ENCODE measurements at regions not wholly inside any gene's neighbourhood (a gene's known extent, or its start where the extent isn't known, plus 50 kb on each side); places are given as distances from the start of the nearest gene placed in this dataset.
"Not testable (repeated sequence)": the region's sequence is repeated elsewhere in the genome, so short reads cannot be mapped to it uniquely, and the experiment has no call there.

DNA sequence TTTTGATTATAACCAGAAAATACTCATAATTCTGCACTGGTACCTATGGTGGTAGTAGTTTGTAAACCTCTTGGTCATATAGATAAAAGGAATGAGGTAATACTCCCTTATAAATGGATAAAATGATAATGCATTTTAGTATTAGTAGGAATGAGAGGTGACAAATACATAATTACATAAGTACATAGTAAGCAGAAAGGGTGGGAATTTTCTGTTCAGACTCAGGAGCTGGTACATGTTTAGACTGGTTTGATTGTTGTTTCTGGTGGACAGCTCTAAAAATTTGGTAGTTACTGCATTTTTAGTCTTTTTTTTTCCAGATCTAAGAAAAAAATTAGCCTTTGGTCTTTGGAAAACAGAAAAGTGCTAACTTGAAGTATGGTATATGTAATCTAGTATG is 70.4 kb upstream of the AGA start:
- DNase-seq (ENCODE audit: low read depth): no peak
- no peak overlapping the region for H3K4me3 ChIP-seq (replicated peaks; ENCODE audit: low read depth, low read length)
- TF ChIP-seq, protein P1, sequence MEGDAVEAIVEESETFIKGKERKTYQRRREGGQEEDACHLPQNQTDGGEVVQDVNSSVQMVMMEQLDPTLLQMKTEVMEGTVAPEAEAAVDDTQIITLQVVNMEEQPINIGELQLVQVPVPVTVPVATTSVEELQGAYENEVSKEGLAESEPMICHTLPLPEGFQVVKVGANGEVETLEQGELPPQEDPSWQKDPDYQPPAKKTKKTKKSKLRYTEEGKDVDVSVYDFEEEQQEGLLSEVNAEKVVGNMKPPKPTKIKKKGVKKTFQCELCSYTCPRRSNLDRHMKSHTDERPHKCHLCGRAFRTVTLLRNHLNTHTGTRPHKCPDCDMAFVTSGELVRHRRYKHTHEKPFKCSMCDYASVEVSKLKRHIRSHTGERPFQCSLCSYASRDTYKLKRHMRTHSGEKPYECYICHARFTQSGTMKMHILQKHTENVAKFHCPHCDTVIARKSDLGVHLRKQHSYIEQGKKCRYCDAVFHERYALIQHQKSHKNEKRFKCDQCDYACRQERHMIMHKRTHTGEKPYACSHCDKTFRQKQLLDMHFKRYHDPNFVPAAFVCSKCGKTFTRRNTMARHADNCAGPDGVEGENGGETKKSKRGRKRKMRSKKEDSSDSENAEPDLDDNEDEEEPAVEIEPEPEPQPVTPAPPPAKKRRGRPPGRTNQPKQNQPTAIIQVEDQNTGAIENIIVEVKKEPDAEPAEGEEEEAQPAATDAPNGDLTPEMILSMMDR (IDR thresholded peaks at IDR 0.05; ENCODE audit: low read length, missing control alignments): no peak

DNA sequence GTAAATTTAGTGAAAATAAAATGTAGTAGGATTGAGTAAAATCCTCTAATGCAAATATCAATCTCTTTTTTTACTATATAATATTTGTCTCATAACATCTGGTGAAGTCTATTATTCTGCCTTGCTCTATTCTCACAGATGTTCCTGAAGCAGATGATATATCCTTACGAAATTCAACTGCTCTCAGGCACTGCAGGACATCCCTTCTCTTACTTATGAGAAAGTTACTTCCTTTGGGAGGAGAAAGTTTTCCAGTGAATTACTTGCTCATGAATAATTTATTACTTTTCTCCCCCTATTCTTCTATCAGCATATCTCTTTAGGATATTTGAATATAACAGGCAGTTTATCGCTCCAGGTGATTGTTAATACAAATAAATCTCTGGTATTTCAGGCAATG is 75.6 kb upstream of the AGA start:
- TF ChIP-seq, protein P1 (IDR thresholded peaks at IDR 0.05; ENCODE audit: low read length, missing control alignments): no peak
- DNase-seq (ENCODE audit: low read depth): no peak
- H3K4me3 ChIP-seq (replicated peaks; ENCODE audit: low read depth, low read length): no peak overlapping the region

DNA sequence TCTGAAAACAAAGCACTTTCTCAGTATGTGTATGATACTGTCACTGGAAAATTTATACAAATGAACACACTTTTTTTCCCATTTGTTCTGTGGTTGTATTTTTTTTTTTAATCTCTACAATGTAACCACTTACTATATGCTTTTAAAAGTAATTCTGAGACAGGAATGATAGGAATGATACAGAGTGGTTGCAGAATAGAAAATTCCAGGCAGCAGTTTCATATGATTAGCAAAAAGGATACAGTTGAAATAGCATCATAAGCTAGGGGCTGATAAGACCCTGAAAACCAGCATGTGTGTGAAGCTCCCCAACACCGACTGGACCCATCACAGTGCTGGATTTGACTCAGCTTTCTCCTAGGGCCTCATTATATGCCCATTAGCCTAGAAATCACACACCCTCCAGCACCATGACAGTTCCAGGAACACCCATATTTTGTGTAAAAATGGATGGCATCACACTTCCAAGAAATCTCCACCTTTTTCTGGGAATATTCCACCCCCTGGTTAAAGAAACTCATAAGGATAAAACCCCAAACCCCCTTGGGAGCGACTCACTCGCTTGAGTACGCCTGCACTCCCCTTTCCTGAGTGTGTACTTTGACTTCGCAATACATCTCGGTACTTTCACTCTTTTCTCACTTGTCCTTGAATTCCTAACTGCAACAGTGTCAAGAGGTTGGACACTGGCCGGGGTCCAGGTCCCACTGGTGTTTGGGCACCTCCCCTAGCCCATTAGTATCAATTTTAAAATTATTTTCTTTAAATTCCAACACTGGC is 77.4 kb upstream of the AGA start:
- H3K4me3 ChIP-seq (replicated peaks; ENCODE audit: low read depth, low read length): no peak overlapping the region
- DNase-seq (ENCODE audit: low read depth): no peak
- TF ChIP-seq, protein P1 (IDR thresholded peaks at IDR 0.05; ENCODE audit: low read length, missing control alignments): no peak

DNA sequence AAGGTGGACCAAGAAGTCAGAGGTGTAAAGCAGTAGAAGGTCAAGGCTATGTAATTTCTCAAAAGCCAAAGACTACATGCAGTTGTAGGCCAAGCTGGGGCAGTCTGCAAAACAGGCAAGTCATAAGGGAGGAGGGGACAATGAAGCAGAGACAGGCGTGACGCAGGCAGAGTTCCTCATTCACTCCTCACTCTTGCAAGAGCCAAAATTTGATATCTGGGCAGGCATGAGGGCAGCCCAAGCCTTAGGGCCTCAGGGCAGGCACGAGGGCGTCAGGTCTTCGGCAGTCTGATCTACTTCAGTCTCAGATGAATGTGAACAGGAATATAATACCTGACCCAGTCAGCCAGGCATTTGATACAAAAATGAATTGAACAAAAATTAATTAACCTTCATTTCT is 86.4 kb upstream of the AGA start:
- TF ChIP-seq, protein P1 (IDR thresholded peaks at IDR 0.05; ENCODE audit: low read length, missing control alignments): no peak
- DNase-seq (ENCODE audit: low read depth): no peak
- no peak overlapping the region for H3K4me3 ChIP-seq (replicated peaks; ENCODE audit: low read depth, low read length)

DNA sequence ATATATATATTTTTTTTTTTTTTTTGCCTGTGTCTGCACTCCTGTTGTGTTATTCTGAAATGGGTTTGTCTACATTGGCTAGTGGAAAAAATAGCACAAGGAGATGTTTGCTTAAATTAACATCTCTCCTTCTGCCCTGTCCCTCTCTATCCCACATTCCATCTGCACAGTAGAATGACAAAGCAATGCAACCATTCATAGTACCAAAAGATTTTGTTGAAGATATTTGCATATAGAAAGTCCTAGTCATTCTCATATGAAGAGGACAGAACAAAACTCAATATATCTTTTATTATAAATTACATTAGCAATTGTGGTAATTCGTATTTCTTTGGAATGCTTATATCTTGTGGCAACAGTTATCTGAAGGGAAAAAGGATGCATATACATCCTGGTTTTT is 88.3 kb upstream of the AGA start:
- H3K4me3 ChIP-seq (replicated peaks; ENCODE audit: low read depth, low read length): no peak overlapping the region
- TF ChIP-seq, protein P1 (IDR thresholded peaks at IDR 0.05; ENCODE audit: low read length, missing control alignments): no peak
- DNase-seq (ENCODE audit: low read depth): no peak

DNA sequence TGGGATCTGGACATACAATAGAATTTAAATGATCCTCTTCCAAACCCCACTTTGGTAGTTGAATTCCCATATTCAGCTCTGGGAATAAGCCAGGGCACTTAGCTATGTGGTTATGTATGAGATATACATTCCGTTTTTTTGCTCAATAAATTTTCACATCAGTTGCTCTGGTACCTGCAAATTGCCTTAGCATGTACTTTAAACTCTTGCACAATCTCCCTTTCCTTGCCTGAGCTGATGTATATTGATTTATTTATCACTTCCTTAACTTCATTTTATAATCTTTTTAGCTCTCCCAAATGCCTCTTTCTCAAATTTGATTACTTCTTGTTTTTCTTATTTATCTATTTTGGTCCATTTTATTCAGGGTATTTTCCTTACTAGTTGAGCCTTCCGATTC is 90.1 kb upstream of the AGA start:
- DNase-seq (ENCODE audit: low read depth): no peak
- TF ChIP-seq, protein P1 (IDR thresholded peaks at IDR 0.05; ENCODE audit: low read length, missing control alignments): no peak

DNA sequence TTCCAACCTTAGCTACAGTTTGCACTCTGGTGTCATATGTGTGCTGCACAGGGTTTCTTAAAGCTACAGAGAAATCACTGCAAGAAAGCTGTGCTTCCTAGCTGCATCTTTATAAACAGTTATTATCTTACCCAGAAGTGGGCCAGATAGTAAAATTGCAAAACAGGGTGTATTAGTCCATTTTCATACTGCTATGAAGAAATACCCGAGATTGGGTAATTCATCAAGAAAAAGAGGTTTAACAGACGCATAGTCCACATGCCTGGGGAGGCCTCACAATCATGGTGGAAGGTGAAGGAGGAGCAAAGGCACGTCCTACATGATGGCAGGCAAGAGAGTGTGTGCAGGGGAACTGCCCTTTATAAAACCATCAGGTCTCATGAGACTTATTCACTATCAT is 92.6 kb upstream of the AGA start:
- DNase-seq (ENCODE audit: low read depth): peak; percentile 35
- not testable (repeated sequence) for H3K4me3 ChIP-seq (replicated peaks; ENCODE audit: low read depth, low read length)

More for the DNA sequence above, 90.1 kb upstream of the AGA start:
- no peak overlapping the region for H3K4me3 ChIP-seq (replicated peaks; ENCODE audit: low read depth, low read length)
